ENCODE measurements at regions not wholly inside any gene's neighbourhood (a gene's known extent, or its start where the extent isn't known, plus 50 kb on each side); places are given as distances from the start of the nearest gene placed in this dataset.

GRCh38 chr12:19922717-19923116, 445.6 kb upstream of the PDE3A start:
- no peaks in the 10 kb centered on the region for H3K36me3 ChIP-seq (ENCODE audit: control insufficient read depth, insufficient read depth, low read length)
- H3K9me3 ChIP-seq (ENCODE audit: control insufficient read depth, low read length), result no peaks in the 10 kb centered on the region
- H2AFZ ChIP-seq, result no peak overlapping the region
- H3K4me1 ChIP-seq, result no peaks in the 10 kb centered on the region
- no peak overlapping the region for H3K9ac ChIP-seq
- no peaks in the 10 kb centered on the region for H3K79me2 ChIP-seq
- TF ChIP-seq CTCF (IDR thresholded peaks at IDR 0.05), result no peak
- no peak overlapping the region for H3K4me2 ChIP-seq (ENCODE audit: low read length)
- no peak overlapping the region for H3K27ac ChIP-seq
- H3K27me3 ChIP-seq (ENCODE audit: control insufficient read depth, insufficient read depth, low read length), result no peaks in the 10 kb centered on the region
- no peak overlapping the region for H3K4me3 ChIP-seq (ENCODE audit: low read depth, low read length)

- Histone ChIP-seq H3K79me2 (no peaks in the 10 kb centered on the region), H3K9me3 (ENCODE audit: control insufficient read depth, low read length) (no peaks in the 10 kb centered on the region), H3K9ac (no peak overlapping the region), H3K27ac (no peak overlapping the region), H3K4me1 (no peaks in the 10 kb centered on the region), H3K27me3 (ENCODE audit: control insufficient read depth, insufficient read depth, low read length) (no peaks in the 10 kb centered on the region), H3K4me2 (ENCODE audit: low read length) (no peak overlapping the region), H2AFZ (no peak overlapping the region), H3K36me3 (ENCODE audit: control insufficient read depth, insufficient read depth, low read length) (no peaks in the 10 kb centered on the region), H3K4me3 (ENCODE audit: low read depth, low read length) (no peak overlapping the region)
- no peak for TF ChIP-seq CTCF (IDR thresholded peaks at IDR 0.05)
Measured at GRCh38 chr12:19924360-19924759, 444.0 kb upstream of the PDE3A start.

GRCh38 chr12:19925841-19926240, 442.5 kb upstream of the PDE3A start:
- Histone ChIP-seq H3K9ac (no peak overlapping the region), H3K9me3 (ENCODE audit: control insufficient read depth, low read length) (no peaks in the 10 kb centered on the region), H3K4me2 (ENCODE audit: low read length) (no peak overlapping the region), H3K4me3 (ENCODE audit: low read depth, low read length) (no peak overlapping the region), H2AFZ (no peak overlapping the region), H3K79me2 (no peaks in the 10 kb centered on the region), H3K36me3 (ENCODE audit: control insufficient read depth, insufficient read depth, low read length) (no peaks in the 10 kb centered on the region), H3K27ac (no peak overlapping the region), H3K4me1 (no peaks in the 10 kb centered on the region), H3K27me3 (ENCODE audit: control insufficient read depth, insufficient read depth, low read length) (no peaks in the 10 kb centered on the region)
- no peak for TF ChIP-seq CTCF (IDR thresholded peaks at IDR 0.05)

GRCh38 chr12:19926266-19926665, 442.1 kb upstream of the PDE3A start:
- Histone ChIP-seq H3K36me3 (ENCODE audit: control insufficient read depth, insufficient read depth, low read length) (no peaks in the 10 kb centered on the region), H3K27ac (no peak overlapping the region), H3K4me1 (no peaks in the 10 kb centered on the region), H3K9me3 (ENCODE audit: control insufficient read depth, low read length) (no peaks in the 10 kb centered on the region), H3K9ac (no peak overlapping the region), H3K27me3 (ENCODE audit: control insufficient read depth, insufficient read depth, low read length) (no peaks in the 10 kb centered on the region), H3K4me3 (ENCODE audit: low read depth, low read length) (no peak overlapping the region), H3K79me2 (no peaks in the 10 kb centered on the region), H3K4me2 (ENCODE audit: low read length) (no peak overlapping the region), H2AFZ (no peak overlapping the region)
- no peak for TF ChIP-seq CTCF (IDR thresholded peaks at IDR 0.05)

- H2AFZ ChIP-seq, result no peak overlapping the region
- no peak for TF ChIP-seq CTCF (IDR thresholded peaks at IDR 0.05)
- no peak overlapping the region for H3K4me2 ChIP-seq (ENCODE audit: low read length)
- no peak overlapping the region for H3K27ac ChIP-seq
- no peaks in the 10 kb centered on the region for H3K4me1 ChIP-seq
- no peaks in the 10 kb centered on the region for H3K27me3 ChIP-seq (ENCODE audit: control insufficient read depth, insufficient read depth, low read length)
- H3K9ac ChIP-seq, result no peak overlapping the region
- no peaks in the 10 kb centered on the region for H3K36me3 ChIP-seq (ENCODE audit: control insufficient read depth, insufficient read depth, low read length)
- no peaks in the 10 kb centered on the region for H3K79me2 ChIP-seq
- H3K4me3 ChIP-seq (ENCODE audit: low read depth, low read length), result no peak overlapping the region
- no peaks in the 10 kb centered on the region for H3K9me3 ChIP-seq (ENCODE audit: control insufficient read depth, low read length)
Measured at GRCh38 chr12:19927661-19928060, 440.7 kb upstream of the PDE3A start.

Data from parathyroid adenoma (tissue), 2 donors.